ENCODE measurements at regions not wholly inside any gene's neighbourhood (a gene's known extent, or its start where the extent isn't known, plus 50 kb on each side); places are given as distances from the start of the nearest gene placed in this dataset.

DNA sequence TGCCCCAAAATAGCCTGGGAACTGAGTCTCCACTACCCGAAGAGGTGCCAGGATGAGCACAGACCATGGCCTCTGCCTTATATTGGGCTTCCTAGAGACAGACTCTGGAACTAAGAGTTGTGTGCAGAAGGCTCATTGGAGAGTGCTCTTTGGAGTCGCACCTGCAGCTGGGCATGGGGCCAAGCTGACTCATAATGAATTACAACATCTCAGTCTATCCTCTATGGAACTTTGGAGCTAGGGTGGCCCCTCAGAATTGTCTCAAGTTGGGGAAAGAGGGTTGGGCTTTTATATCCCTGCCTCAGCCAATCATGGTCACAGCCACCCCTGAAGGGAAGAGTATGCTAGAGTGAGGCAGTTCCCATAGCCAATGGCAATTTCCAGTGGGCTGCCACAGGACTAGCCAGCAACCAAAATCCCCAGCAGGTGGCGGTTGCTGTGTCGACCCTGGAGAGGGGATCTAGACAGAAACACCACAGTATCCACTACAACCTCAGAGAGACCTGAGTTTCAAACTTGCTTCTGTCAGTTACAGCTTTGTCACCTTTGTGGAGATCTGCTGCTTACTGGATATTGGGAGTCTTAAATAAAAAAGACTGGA is 93.8 kb downstream of the DMRTA2 start:
- TF ChIP-seq, protein P1, sequence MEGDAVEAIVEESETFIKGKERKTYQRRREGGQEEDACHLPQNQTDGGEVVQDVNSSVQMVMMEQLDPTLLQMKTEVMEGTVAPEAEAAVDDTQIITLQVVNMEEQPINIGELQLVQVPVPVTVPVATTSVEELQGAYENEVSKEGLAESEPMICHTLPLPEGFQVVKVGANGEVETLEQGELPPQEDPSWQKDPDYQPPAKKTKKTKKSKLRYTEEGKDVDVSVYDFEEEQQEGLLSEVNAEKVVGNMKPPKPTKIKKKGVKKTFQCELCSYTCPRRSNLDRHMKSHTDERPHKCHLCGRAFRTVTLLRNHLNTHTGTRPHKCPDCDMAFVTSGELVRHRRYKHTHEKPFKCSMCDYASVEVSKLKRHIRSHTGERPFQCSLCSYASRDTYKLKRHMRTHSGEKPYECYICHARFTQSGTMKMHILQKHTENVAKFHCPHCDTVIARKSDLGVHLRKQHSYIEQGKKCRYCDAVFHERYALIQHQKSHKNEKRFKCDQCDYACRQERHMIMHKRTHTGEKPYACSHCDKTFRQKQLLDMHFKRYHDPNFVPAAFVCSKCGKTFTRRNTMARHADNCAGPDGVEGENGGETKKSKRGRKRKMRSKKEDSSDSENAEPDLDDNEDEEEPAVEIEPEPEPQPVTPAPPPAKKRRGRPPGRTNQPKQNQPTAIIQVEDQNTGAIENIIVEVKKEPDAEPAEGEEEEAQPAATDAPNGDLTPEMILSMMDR (IDR thresholded peaks at IDR 0.05): no peak
- TF ChIP-seq POLR2AphosphoS5 (IDR thresholded peaks at IDR 0.05; ENCODE audit: insufficient read depth in 1 of 2, low read depth in 1 of 2) (no peak), POLR2A (IDR thresholded peaks at IDR 0.05) (no peak)
- Histone ChIP-seq H3K4me3 (no peak overlapping the region), H3K27me3 (no peaks in the 10 kb centered on the region), H3K4me1 (peaks cover 13% of the 10 kb centered on the region), H3K9me3 (no peaks in the 10 kb centered on the region), H3K36me3 (no peaks in the 10 kb centered on the region), H3K27ac (no peak overlapping the region)
- DNase-seq (ENCODE audit: extremely low spot score in 2 of 2): no peak
- intact Hi-C loops (cut with DNase I): no loop called here

DNA sequence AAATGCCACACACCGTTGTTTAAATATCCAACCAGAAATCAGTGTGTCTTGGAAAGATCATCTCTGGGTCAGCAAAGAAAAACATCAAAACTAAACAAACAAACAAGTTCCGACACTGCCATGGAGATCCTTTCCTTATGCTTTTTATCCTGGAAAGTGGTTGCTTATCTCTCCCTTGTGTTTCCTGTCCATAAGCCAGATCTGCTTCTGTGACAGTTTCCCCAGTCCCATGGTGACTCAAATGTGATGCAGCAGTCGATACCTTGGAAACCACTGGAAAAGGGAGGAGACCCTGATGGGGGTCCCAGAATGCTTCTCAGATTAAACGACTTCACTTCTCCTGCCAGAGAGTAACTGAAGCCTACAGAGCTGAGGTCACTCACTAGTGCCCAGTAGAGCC is 94.7 kb downstream of the DMRTA2 start:
- DNase-seq (ENCODE audit: extremely low spot score in 2 of 2): no peak
- Histone ChIP-seq H3K36me3 (no peaks in the 10 kb centered on the region), H3K4me1 (peaks cover 10% of the 10 kb centered on the region), H3K4me3 (no peak overlapping the region), H3K27me3 (no peaks in the 10 kb centered on the region), H3K9me3 (no peaks in the 10 kb centered on the region), H3K27ac (no peak overlapping the region)
- intact Hi-C loops (cut with DNase I): no loop called here
- TF ChIP-seq POLR2AphosphoS5 (IDR thresholded peaks at IDR 0.05; ENCODE audit: insufficient read depth in 1 of 2, low read depth in 1 of 2) (no peak), POLR2A (IDR thresholded peaks at IDR 0.05) (no peak)
- TF ChIP-seq, protein P1 (IDR thresholded peaks at IDR 0.05): no peak

GRCh38 chr1:50326026-50326425 is 97.2 kb downstream of the DMRTA2 start:
- H3K36me3 ChIP-seq: no peaks in the 10 kb centered on the region
- TF ChIP-seq, protein P1 (IDR thresholded peaks at IDR 0.05): no peak
- no peak for TF ChIP-seq POLR2AphosphoS5 (IDR thresholded peaks at IDR 0.05; ENCODE audit: insufficient read depth in 1 of 2, low read depth in 1 of 2)
- TF ChIP-seq POLR2A (IDR thresholded peaks at IDR 0.05): no peak
- DNase-seq (ENCODE audit: extremely low spot score in 2 of 2): no peak
- H3K27me3 ChIP-seq: no peaks in the 10 kb centered on the region
- intact Hi-C loops (cut with DNase I): no loop called here
- no peaks in the 10 kb centered on the region for H3K9me3 ChIP-seq
- no peak overlapping the region for H3K4me3 ChIP-seq
- no peak overlapping the region for H3K27ac ChIP-seq
- no peaks in the 10 kb centered on the region for H3K4me1 ChIP-seq

DNA sequence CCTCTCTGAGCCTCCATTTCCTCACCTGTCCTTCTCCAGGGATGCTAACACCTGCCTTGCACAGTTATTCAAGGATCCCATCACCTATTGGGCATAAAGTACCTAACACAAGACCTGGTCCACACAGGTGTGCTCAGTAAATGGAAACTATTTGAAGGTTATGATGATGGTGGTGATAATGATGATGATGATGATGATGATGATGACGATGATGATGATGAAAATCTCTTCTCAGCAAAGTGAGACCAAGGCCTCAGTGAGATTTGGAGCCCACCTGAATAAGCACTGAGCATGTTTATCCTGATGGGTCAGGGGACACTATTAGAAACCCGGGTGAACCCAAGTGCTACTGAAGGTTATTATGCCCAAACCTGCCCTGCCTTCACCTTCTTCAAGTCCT is 100.7 kb downstream of the DMRTA2 start:
- no peak for DNase-seq (ENCODE audit: extremely low spot score in 2 of 2)
- Histone ChIP-seq H3K27me3 (no peaks in the 10 kb centered on the region), H3K27ac (no peak overlapping the region), H3K4me3 (no peak overlapping the region), H3K4me1 (no peaks in the 10 kb centered on the region), H3K36me3 (no peaks in the 10 kb centered on the region), H3K9me3 (no peaks in the 10 kb centered on the region)
- TF ChIP-seq POLR2A (IDR thresholded peaks at IDR 0.05) (no peak), POLR2AphosphoS5 (IDR thresholded peaks at IDR 0.05; ENCODE audit: insufficient read depth in 1 of 2, low read depth in 1 of 2) (no peak)
- TF ChIP-seq, protein P1 (IDR thresholded peaks at IDR 0.05): no peak
- intact Hi-C loops (cut with DNase I): no loop called here

- no peaks in the 10 kb centered on the region for H3K4me1 ChIP-seq
- no peaks in the 10 kb centered on the region for H3K27me3 ChIP-seq
- no peaks in the 10 kb centered on the region for H3K9me3 ChIP-seq
- H3K27ac ChIP-seq: no peak overlapping the region
- TF ChIP-seq, protein P1 (IDR thresholded peaks at IDR 0.05): no peak
- no peak for TF ChIP-seq POLR2AphosphoS5 (IDR thresholded peaks at IDR 0.05; ENCODE audit: insufficient read depth in 1 of 2, low read depth in 1 of 2)
- no peak for TF ChIP-seq POLR2A (IDR thresholded peaks at IDR 0.05)
- DNase-seq (ENCODE audit: extremely low spot score in 2 of 2): no peak
- intact Hi-C loops (cut with DNase I): no loop called here
- no peaks in the 10 kb centered on the region for H3K36me3 ChIP-seq
- H3K4me3 ChIP-seq: no peak overlapping the region
Observed at GRCh38 chr1:50318428-50318827, 104.8 kb downstream of the DMRTA2 start.

Data from vagina (tissue), 2 donors.